ENCODE measurements at regions not wholly inside any gene's neighbourhood (a gene's known extent, or its start where the extent isn't known, plus 50 kb on each side); places are given as distances from the start of the nearest gene placed in this dataset.

DNA sequence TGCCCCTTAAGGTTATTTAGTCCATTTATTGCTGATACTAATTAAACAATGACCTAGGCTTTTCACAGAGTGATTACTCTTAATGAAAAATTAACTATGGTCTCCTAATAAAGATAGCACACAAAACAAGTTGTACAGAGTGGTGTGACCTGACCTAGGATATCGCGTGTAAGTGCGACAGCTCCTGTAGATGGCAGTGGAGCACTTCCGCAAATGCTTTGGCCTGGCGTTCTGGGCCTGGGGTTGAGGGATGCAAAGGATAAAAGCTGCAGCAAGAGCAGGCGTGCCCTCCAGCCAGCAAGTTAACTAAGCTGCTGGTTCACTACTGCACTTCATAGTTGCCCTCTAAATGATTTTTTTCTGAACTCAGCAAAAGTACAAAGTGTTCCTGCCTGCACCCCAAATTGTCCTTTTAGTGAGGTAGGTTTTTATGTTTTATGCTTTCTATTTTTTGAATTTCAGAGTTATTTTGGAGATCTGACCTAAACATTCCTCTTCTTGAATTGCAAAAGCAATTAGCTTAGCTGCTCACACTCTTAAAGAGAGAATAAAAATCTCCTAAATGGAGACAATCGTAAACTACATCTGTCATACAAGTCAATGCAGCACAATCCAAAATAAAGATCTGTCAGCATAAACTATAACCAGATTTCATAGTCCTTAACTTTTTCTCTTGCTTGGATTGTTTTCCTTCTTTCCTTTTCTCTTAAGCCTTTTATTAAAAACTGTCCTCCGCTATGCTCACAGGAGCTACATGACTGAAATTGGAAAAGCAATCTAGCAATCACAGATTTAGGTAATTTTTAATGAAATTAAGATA is 379.6 kb downstream of the LRIG3 start:
- H2AFZ ChIP-seq (ENCODE audit: low read depth, low read length, poor library complexity, severe bottlenecking): peak overlapping the region; percentile 65
- BruUV-seq (replicated peaks): no TSS peak
- no peak overlapping the region for H3K27ac ChIP-seq (ENCODE audit: low read depth, low read length)
- CTCF ChIA-PET: interaction anchor here (0.6 to 3.4 kb wide), 15 partner anchors 10 to 867 kb away, joined by 3 to 30 read pairs (median 3); no protein-coding TSS in a partner anchor
- H3K9ac ChIP-seq (ENCODE audit: low read length): no peak overlapping the region
- H3K9me3 ChIP-seq (ENCODE audit: control insufficient read depth in 1 of 2, insufficient read depth in 1 of 2, low read depth in 1 of 2, low read length in 2 of 2): no peaks in the 10 kb centered on the region
- H3K9me2 ChIP-seq (ENCODE audit: insufficient read depth): no peaks in the 10 kb centered on the region
- H3K4me1 ChIP-seq (ENCODE audit: control insufficient read depth in 1 of 2, insufficient read depth in 2 of 2, low read length in 2 of 2): no peaks in the 10 kb centered on the region
- RAD21 ChIA-PET (ENCODE audit: low non-redundant PET in 1 of 2, low total read pairs in 2 of 2, uncharacterized antibody in 2 of 2, unreplicated experiment in 2 of 2): interaction anchor here (0.6 to 1.2 kb wide), 4 partner anchors 546 to 610 kb away, joined by 3 to 6 read pairs (median 4); no protein-coding TSS in a partner anchor
- no peaks in the 10 kb centered on the region for H3K36me3 ChIP-seq (ENCODE audit: control insufficient read depth in 1 of 2, insufficient read depth in 2 of 2, low read length in 2 of 2)
- H3K4me3 ChIP-seq (replicated peaks in 1 of 2; ENCODE audit: low read depth in 1 of 2, low read length in 2 of 2): no peak overlapping the region
- no peaks in the 10 kb centered on the region for H3K79me2 ChIP-seq (ENCODE audit: insufficient read depth, low read length)
- peak; percentile 100 for ATAC-seq
- DNase-seq (ENCODE audit: low read depth, low spot score): peak; percentile 59
- H3K27me3 ChIP-seq (ENCODE audit: insufficient read depth, low read length): no peaks in the 10 kb centered on the region
- POLR2A ChIA-PET: no interaction called here
- no peak overlapping the region for H3K4me2 ChIP-seq (ENCODE audit: low read length)
- no peaks in the 10 kb centered on the region for H4K20me1 ChIP-seq (ENCODE audit: insufficient read depth)
- intact Hi-C loops (cut with micrococcal nuclease): loop anchor here (1.0 to 5.0 kb wide), 5 partner anchors 193 to 625 kb away; no protein-coding TSS in a partner anchor
- TF ChIP-seq ELF1 (IDR thresholded peaks at IDR 0.05; ENCODE audit: borderline replicate concordance, low read depth): no peak
- TF ChIP-seq SP1 (IDR thresholded peaks at IDR 0.05; ENCODE audit: low read depth): no peak
- TF ChIP-seq YY1 (IDR thresholded peaks at IDR 0.05; ENCODE audit: extremely low read depth, insufficient replicate concordance, low read depth, low read length): no peak
- TF ChIP-seq, protein P1, sequence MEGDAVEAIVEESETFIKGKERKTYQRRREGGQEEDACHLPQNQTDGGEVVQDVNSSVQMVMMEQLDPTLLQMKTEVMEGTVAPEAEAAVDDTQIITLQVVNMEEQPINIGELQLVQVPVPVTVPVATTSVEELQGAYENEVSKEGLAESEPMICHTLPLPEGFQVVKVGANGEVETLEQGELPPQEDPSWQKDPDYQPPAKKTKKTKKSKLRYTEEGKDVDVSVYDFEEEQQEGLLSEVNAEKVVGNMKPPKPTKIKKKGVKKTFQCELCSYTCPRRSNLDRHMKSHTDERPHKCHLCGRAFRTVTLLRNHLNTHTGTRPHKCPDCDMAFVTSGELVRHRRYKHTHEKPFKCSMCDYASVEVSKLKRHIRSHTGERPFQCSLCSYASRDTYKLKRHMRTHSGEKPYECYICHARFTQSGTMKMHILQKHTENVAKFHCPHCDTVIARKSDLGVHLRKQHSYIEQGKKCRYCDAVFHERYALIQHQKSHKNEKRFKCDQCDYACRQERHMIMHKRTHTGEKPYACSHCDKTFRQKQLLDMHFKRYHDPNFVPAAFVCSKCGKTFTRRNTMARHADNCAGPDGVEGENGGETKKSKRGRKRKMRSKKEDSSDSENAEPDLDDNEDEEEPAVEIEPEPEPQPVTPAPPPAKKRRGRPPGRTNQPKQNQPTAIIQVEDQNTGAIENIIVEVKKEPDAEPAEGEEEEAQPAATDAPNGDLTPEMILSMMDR (IDR thresholded peaks at IDR 0.05 in 2 of 3, conservative IDR thresholded peaks at IDR 0.05 in 1 of 3; ENCODE audit: borderline replicate concordance in 1 of 3, insufficient read depth in 1 of 3, low read depth in 2 of 3, low read length in 2 of 3): peak; percentile 70 to 83 (median 78); a peak in 5 of 6 replicates
- TF ChIP-seq EGR1 (IDR thresholded peaks at IDR 0.05; ENCODE audit: low read depth): no peak
- TF ChIP-seq TCF7L2 (IDR thresholded peaks at IDR 0.05; ENCODE audit: borderline replicate concordance, extremely low read depth, insufficient read depth, insufficient read length): peak; percentile 10
- TF ChIP-seq ZNF274 (IDR thresholded peaks at IDR 0.05; ENCODE audit: low read depth, low read length): no peak
- TF ChIP-seq RAD21 (IDR thresholded peaks at IDR 0.05; ENCODE audit: low read depth): peak; percentile 87
